ENCODE measurements at regions not wholly inside any gene's neighbourhood (a gene's known extent, or its start where the extent isn't known, plus 50 kb on each side); places are given as distances from the start of the nearest gene placed in this dataset.

- no peak for DNase-seq (ENCODE audit: low read depth in 2 of 2)
Observed at GRCh38 chr10:28926932-28927331, 249.6 kb downstream of the BAMBI start.

- DNase-seq (ENCODE audit: low read depth in 2 of 2): no peak
Observed at GRCh38 chr10:28928484-28928883, 251.2 kb downstream of the BAMBI start.

- no peak for DNase-seq (ENCODE audit: low read depth in 2 of 2)
Observed at GRCh38 chr10:28929942-28930341, 252.6 kb downstream of the BAMBI start.

GRCh38 chr10:28930514-28931495 lies 253.5 kb downstream of the BAMBI start:
- DNase-seq (ENCODE audit: low read depth in 2 of 2): no peak

- DNase-seq (ENCODE audit: low read depth in 2 of 2): no peak
Observed at GRCh38 chr10:28935061-28935460, 257.7 kb downstream of the BAMBI start.

- no peak for DNase-seq (ENCODE audit: low read depth in 2 of 2)
Observed at GRCh38 chr10:28937959-28938358, 260.6 kb downstream of the BAMBI start.

- no peak for DNase-seq (ENCODE audit: low read depth in 2 of 2)
Observed at GRCh38 chr10:28938745-28939144, 261.4 kb downstream of the BAMBI start.

- DNase-seq (ENCODE audit: low read depth in 2 of 2): no peak
Observed at GRCh38 chr10:28939281-28940157, 262.2 kb downstream of the BAMBI start.

- DNase-seq (ENCODE audit: low read depth in 2 of 2): no peak
Observed at GRCh38 chr10:28940158-28940888, 263.0 kb downstream of the BAMBI start.

- DNase-seq (ENCODE audit: low read depth in 2 of 2): no peak
Observed at GRCh38 chr10:28942012-28942411, 264.7 kb downstream of the BAMBI start.

- DNase-seq (ENCODE audit: low read depth in 2 of 2): no peak
Observed at GRCh38 chr10:28945959-28946358, 268.6 kb downstream of the BAMBI start.

- DNase-seq (ENCODE audit: low read depth in 2 of 2): no peak
Observed at GRCh38 chr10:28946479-28946878, 269.2 kb downstream of the BAMBI start.

- no peak for DNase-seq (ENCODE audit: low read depth in 2 of 2)
Observed at GRCh38 chr10:28947171-28947570, 269.9 kb downstream of the BAMBI start.

- DNase-seq (ENCODE audit: low read depth in 2 of 2): no peak
Observed at GRCh38 chr10:28948046-28948445, 270.7 kb downstream of the BAMBI start.

GRCh38 chr10:28949005-28950004 lies 272.0 kb downstream of the BAMBI start:
- no peak for DNase-seq (ENCODE audit: low read depth in 2 of 2)

- DNase-seq (ENCODE audit: low read depth in 2 of 2): no peak
Observed at GRCh38 chr10:28951484-28951883, 274.2 kb downstream of the BAMBI start.

GRCh38 chr10:28952523-28952922 lies 275.2 kb downstream of the BAMBI start:
- no peak for DNase-seq (ENCODE audit: low read depth in 2 of 2)

- DNase-seq (ENCODE audit: low read depth in 2 of 2): no peak
Observed at GRCh38 chr10:28954211-28954610, 276.9 kb downstream of the BAMBI start.

- DNase-seq (ENCODE audit: low read depth in 2 of 2): no peak
Observed at GRCh38 chr10:28958468-28958867, 281.1 kb downstream of the BAMBI start.

GRCh38 chr10:28959850-28960501 lies 282.7 kb downstream of the BAMBI start:
- no peak for DNase-seq (ENCODE audit: low read depth in 2 of 2)

Measured in stimulated activated CD4-positive, alpha-beta T cell treated with anti-CD3 and anti-CD28 coated beads, Interleukin-15, amount 100 ng/mL, for 48 hours (primary cell).